ENCODE measurements at regions not wholly inside any gene's neighbourhood (a gene's known extent, or its start where the extent isn't known, plus 50 kb on each side); places are given as distances from the start of the nearest gene placed in this dataset.

DNA sequence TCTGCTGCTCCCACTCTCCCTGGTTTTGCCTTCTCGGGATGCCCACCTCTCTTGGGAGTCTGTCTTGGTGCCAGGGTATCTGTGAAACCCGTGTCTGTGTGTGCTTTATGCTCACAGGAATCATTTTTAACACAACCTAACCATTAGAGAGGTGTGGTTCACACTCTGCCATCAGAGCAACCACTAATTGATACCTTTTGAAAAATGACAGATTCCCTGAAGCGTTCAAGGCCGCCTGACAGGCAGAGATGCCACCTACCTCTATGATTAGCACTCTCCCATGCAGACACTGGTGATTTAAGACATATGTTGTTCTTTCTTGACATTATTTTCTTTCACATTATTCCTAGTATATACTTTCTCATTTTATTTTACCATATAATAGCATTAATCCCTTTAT lies 207.3 kb upstream of the SGCD start:
- H3K4me3 Mint-ChIP-seq: no peak overlapping the region

DNA sequence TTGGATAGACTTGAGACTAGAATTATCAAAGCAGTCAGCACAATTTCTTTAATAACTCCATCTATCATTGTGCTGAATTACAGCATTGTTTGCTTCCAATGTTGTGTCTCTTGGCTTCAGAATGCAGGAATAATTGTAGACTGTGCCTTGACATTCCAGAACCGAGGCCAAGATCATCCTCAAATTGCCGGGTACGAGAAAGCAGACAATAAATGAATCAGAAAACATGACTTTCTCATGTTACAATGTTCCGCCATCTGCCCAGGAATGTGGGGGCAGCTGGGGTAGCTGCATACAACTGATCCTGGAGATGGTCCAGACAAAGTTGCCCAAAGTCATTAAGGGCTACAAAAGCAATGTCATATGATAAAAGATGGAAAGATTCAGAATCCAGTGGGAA lies 206.2 kb upstream of the SGCD start:
- Mint-ChIP-seq H3K4me3 (no peak overlapping the region), H3K36me3 (ENCODE audit: low read depth) (no peaks in the 10 kb centered on the region), H3K27ac (no peak overlapping the region), H3K27me3 (ENCODE audit: insufficient read depth) (no peaks in the 10 kb centered on the region), H3K9me3 (no peaks in the 10 kb centered on the region), H3K4me1 (no peaks in the 10 kb centered on the region)
- no peaks in the 10 kb centered on the region for H3K36me3 ChIP-seq (ENCODE audit: control insufficient read depth, insufficient read depth, low read length)
- TF ChIP-seq, protein P1, sequence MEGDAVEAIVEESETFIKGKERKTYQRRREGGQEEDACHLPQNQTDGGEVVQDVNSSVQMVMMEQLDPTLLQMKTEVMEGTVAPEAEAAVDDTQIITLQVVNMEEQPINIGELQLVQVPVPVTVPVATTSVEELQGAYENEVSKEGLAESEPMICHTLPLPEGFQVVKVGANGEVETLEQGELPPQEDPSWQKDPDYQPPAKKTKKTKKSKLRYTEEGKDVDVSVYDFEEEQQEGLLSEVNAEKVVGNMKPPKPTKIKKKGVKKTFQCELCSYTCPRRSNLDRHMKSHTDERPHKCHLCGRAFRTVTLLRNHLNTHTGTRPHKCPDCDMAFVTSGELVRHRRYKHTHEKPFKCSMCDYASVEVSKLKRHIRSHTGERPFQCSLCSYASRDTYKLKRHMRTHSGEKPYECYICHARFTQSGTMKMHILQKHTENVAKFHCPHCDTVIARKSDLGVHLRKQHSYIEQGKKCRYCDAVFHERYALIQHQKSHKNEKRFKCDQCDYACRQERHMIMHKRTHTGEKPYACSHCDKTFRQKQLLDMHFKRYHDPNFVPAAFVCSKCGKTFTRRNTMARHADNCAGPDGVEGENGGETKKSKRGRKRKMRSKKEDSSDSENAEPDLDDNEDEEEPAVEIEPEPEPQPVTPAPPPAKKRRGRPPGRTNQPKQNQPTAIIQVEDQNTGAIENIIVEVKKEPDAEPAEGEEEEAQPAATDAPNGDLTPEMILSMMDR (conservative IDR thresholded peaks at IDR 0.05): no peak
- WGBS, 2 experiments (ENCODE audit: insufficient coverage in 1 of 2, insufficient read length in 1 of 2): 95 to 100% methylated on average over 1 to 4 of the region's 4 CpGs
- no peak overlapping the region for H3K9ac ChIP-seq (ENCODE audit: extremely low read depth, low read length, poor library complexity, severe bottlenecking)
- H3K4me3 ChIP-seq (ENCODE audit: low read length): no peak overlapping the region
- H3K9me3 ChIP-seq (ENCODE audit: control insufficient read depth, low read length): no peaks in the 10 kb centered on the region
- H3K27ac ChIP-seq (ENCODE audit: low read depth, low read length): no peak overlapping the region
- H3K4me1 ChIP-seq (ENCODE audit: control insufficient read depth, insufficient read depth, low read length): no peaks in the 10 kb centered on the region
- no peaks in the 10 kb centered on the region for H3K27me3 ChIP-seq (ENCODE audit: control insufficient read depth, insufficient read depth, low read length, poor library complexity, severe bottlenecking)
- no peak for DNase-seq

More for the DNA sequence above, 207.3 kb upstream of the SGCD start:
- no peaks in the 10 kb centered on the region for H3K36me3 ChIP-seq (ENCODE audit: control insufficient read depth, insufficient read depth, low read length)
- no peak overlapping the region for H3K27ac ChIP-seq (ENCODE audit: low read depth, low read length)
- Mint-ChIP-seq H3K4me1 (no peaks in the 10 kb centered on the region), H3K27me3 (ENCODE audit: insufficient read depth) (no peaks in the 10 kb centered on the region), H3K9me3 (no peaks in the 10 kb centered on the region), H3K36me3 (ENCODE audit: low read depth) (no peaks in the 10 kb centered on the region), H3K27ac (no peak overlapping the region)
- H3K4me1 ChIP-seq (ENCODE audit: control insufficient read depth, insufficient read depth, low read length): no peaks in the 10 kb centered on the region
- H3K27me3 ChIP-seq (ENCODE audit: control insufficient read depth, insufficient read depth, low read length, poor library complexity, severe bottlenecking): no peaks in the 10 kb centered on the region
- H3K9ac ChIP-seq (ENCODE audit: extremely low read depth, low read length, poor library complexity, severe bottlenecking): no peak overlapping the region
- no peak for DNase-seq
- TF ChIP-seq, protein P1 (conservative IDR thresholded peaks at IDR 0.05): no peak
- H3K4me3 ChIP-seq (ENCODE audit: low read length): no peak overlapping the region
- 85 to 89% methylated on average over 4 of the region's 4 CpGs for WGBS, 2 experiments (ENCODE audit: insufficient coverage in 1 of 2, insufficient read length in 1 of 2)
- H3K9me3 ChIP-seq (ENCODE audit: control insufficient read depth, low read length): no peaks in the 10 kb centered on the region

DNA sequence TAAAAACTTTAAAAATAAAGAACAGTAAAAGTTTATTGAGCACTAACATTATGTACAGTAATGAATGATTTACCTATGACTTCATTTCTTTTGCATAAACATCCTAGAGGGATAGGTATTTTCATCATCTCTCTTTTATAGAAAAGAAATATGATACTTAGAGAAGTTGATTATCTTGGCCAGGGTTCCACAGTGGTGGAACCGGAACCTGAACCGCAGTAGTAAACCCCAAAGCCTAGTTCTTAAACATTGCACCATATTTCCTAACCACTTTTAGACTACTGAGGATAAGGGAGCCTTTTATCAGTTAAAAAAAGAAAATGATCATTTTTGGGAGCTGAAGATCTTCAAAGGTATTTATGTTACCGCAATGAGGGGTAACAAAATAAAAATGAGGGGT lies 205.7 kb upstream of the SGCD start:
- WGBS, 2 experiments (ENCODE audit: insufficient coverage in 1 of 2, insufficient read length in 1 of 2): 88 to 94% methylated on average over 1 to 3 of the region's 3 CpGs
- no peak overlapping the region for H3K4me3 Mint-ChIP-seq

More for the DNA sequence above, 205.7 kb upstream of the SGCD start:
- H3K27ac ChIP-seq (ENCODE audit: low read depth, low read length): no peak overlapping the region
- no peak overlapping the region for H3K9ac ChIP-seq (ENCODE audit: extremely low read depth, low read length, poor library complexity, severe bottlenecking)
- Mint-ChIP-seq H3K27ac (no peak overlapping the region), H3K36me3 (ENCODE audit: low read depth) (no peaks in the 10 kb centered on the region), H3K27me3 (ENCODE audit: insufficient read depth) (no peaks in the 10 kb centered on the region), H3K9me3 (no peaks in the 10 kb centered on the region), H3K4me1 (no peaks in the 10 kb centered on the region)
- no peaks in the 10 kb centered on the region for H3K4me1 ChIP-seq (ENCODE audit: control insufficient read depth, insufficient read depth, low read length)
- no peaks in the 10 kb centered on the region for H3K27me3 ChIP-seq (ENCODE audit: control insufficient read depth, insufficient read depth, low read length, poor library complexity, severe bottlenecking)
- no peak for DNase-seq
- TF ChIP-seq, protein P1 (conservative IDR thresholded peaks at IDR 0.05): no peak
- H3K4me3 ChIP-seq (ENCODE audit: low read length): no peak overlapping the region
- H3K9me3 ChIP-seq (ENCODE audit: control insufficient read depth, low read length): no peaks in the 10 kb centered on the region
- H3K36me3 ChIP-seq (ENCODE audit: control insufficient read depth, insufficient read depth, low read length): no peaks in the 10 kb centered on the region
